ENCODE measurements at regions not wholly inside any gene's neighbourhood (a gene's known extent, or its start where the extent isn't known, plus 50 kb on each side); places are given as distances from the start of the nearest gene placed in this dataset.
"Not testable (repeated sequence)": the region's sequence is repeated elsewhere in the genome, so short reads cannot be mapped to it uniquely, and the experiment has no call there.

DNA sequence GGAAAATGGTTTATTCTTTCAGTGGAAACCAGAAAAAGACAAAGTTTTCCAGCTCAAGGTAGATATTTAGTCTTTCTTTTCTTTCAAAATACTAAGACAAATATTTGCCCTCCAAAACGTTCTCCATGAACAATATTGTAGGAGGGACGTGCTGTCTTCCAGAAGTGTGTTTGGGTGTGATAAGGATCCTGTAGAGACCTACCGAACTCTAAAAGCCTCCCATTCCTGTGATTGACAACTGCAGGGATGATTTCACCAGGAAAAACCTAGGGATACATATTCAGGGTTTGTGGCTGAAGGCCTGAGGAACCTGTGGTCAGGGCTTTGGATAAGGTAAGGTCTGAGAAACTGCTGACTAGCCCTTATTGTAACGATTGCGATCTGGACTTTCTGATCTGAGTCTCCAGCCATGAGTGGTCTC lies 167.1 kb downstream of the ZNF648 start:
- H3K36me3 ChIP-seq (ENCODE audit: control insufficient read depth, insufficient read depth, low read length), result no peaks in the 10 kb centered on the region
- TF ChIP-seq, protein P1, sequence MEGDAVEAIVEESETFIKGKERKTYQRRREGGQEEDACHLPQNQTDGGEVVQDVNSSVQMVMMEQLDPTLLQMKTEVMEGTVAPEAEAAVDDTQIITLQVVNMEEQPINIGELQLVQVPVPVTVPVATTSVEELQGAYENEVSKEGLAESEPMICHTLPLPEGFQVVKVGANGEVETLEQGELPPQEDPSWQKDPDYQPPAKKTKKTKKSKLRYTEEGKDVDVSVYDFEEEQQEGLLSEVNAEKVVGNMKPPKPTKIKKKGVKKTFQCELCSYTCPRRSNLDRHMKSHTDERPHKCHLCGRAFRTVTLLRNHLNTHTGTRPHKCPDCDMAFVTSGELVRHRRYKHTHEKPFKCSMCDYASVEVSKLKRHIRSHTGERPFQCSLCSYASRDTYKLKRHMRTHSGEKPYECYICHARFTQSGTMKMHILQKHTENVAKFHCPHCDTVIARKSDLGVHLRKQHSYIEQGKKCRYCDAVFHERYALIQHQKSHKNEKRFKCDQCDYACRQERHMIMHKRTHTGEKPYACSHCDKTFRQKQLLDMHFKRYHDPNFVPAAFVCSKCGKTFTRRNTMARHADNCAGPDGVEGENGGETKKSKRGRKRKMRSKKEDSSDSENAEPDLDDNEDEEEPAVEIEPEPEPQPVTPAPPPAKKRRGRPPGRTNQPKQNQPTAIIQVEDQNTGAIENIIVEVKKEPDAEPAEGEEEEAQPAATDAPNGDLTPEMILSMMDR (IDR thresholded peaks at IDR 0.05; ENCODE audit: insufficient read depth, low read length, poor library complexity, severe bottlenecking), result no peak
- no peak for DNase-seq (ENCODE audit: extremely low read depth, insufficient read length)
- H3K4me3 ChIP-seq (replicated peaks; ENCODE audit: low read depth, low read length), result no peak overlapping the region
- H3K27me3 ChIP-seq (replicated peaks; ENCODE audit: control insufficient read depth, insufficient read depth, low read length), result no peaks in the 10 kb centered on the region

DNA sequence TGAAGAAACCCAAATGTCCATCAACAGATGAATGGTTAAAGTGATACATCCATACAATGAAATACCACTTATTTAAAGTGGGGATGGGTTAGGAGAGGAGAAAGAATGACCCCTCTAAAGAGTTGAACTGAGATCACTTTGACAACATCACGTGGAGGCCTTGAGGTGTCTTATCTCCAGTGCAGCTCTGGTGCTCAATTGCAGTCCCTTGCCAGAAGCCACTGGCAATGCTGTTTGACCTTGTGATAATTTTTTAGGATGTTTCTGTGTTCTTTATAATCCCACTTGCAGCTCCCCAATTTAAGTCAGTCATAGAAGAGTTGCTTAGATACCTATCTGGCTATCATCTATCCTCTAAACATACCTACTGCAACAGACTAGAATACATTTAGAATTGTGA lies 167.6 kb downstream of the ZNF648 start:
- no peaks in the 10 kb centered on the region for H3K27me3 ChIP-seq (replicated peaks; ENCODE audit: control insufficient read depth, insufficient read depth, low read length)
- H3K4me3 ChIP-seq (replicated peaks; ENCODE audit: low read depth, low read length), result no peak overlapping the region
- no peaks in the 10 kb centered on the region for H3K36me3 ChIP-seq (ENCODE audit: control insufficient read depth, insufficient read depth, low read length)
- no peak for DNase-seq (ENCODE audit: extremely low read depth, insufficient read length)
- TF ChIP-seq, protein P1 (IDR thresholded peaks at IDR 0.05; ENCODE audit: insufficient read depth, low read length, poor library complexity, severe bottlenecking), result no peak

DNA sequence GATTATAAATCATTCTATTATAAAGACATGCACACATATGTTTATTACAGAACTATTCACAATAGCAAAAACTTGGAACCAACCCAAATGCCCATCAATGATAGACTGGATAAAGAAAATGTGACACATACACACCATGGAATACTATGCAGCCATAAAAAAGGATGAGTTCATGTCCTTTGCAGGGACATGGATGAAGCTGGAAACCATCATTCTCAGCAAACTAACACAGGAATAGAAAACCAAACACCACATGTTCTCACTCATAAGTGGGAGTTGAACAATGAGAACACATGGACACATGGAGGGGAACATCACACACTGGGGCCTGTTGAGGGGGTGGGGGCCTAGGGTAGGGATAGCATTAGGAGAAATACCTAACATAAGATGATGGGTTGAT lies 168.4 kb downstream of the ZNF648 start:
- not testable (repeated sequence) for DNase-seq (ENCODE audit: extremely low read depth, insufficient read length); H3K36me3 ChIP-seq (ENCODE audit: control insufficient read depth, insufficient read depth, low read length); H3K4me3 ChIP-seq (replicated peaks; ENCODE audit: low read depth, low read length); H3K27me3 ChIP-seq (replicated peaks; ENCODE audit: control insufficient read depth, insufficient read depth, low read length)

DNA sequence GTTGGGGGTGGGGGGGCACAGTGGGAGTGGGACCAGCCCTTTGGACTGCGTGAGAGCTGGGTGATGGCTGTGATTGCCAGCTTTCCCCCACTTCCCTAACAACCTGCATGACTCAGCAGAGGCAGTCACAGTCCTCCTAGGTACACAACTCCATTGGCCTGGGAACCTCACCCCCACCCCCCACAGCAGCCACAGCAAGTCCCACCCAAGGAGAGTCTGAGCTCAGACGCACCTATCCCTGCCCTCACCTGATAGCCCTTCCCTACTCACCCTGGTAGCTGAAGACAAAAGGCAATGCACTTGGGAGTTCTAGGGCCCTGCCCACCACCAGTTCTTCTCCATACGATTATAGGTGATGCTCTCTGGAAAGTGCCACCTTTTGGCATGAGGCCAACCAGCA lies 188.9 kb downstream of the ZNF648 start:
- Histone ChIP-seq H3K27me3 (replicated peaks; ENCODE audit: control insufficient read depth, insufficient read depth, low read length) (no peaks in the 10 kb centered on the region), H3K4me3 (replicated peaks; ENCODE audit: low read depth, low read length) (no peak overlapping the region), H3K36me3 (ENCODE audit: control insufficient read depth, insufficient read depth, low read length) (no peaks in the 10 kb centered on the region)
- TF ChIP-seq, protein P1 (IDR thresholded peaks at IDR 0.05; ENCODE audit: insufficient read depth, low read length, poor library complexity, severe bottlenecking), result no peak
- no peak for DNase-seq (ENCODE audit: extremely low read depth, insufficient read length)

DNA sequence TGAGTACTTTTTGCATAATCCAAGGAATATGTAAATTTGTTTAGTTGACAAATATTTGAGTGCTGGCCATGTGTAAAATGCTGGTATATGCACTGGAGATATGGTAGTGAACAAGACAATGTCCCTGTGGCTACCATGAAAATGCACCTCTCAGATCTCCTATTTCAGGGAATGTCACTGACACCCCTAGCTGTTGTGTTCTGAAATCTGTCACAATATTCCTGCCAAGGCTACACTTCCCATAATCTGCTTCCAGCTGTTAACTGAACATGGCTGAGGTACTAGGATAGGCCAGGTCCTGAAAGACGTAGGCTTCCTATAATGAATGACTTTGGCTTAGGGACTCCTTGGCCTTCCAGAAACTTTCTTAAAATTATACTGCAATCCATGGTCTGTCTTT lies 197.8 kb downstream of the ZNF648 start:
- no peak for DNase-seq (ENCODE audit: extremely low read depth, insufficient read length)
- TF ChIP-seq, protein P1 (IDR thresholded peaks at IDR 0.05; ENCODE audit: insufficient read depth, low read length, poor library complexity, severe bottlenecking), result no peak
- no peaks in the 10 kb centered on the region for H3K36me3 ChIP-seq (ENCODE audit: control insufficient read depth, insufficient read depth, low read length)
- H3K4me3 ChIP-seq (replicated peaks; ENCODE audit: low read depth, low read length), result no peak overlapping the region
- no peaks in the 10 kb centered on the region for H3K27me3 ChIP-seq (replicated peaks; ENCODE audit: control insufficient read depth, insufficient read depth, low read length)

DNA sequence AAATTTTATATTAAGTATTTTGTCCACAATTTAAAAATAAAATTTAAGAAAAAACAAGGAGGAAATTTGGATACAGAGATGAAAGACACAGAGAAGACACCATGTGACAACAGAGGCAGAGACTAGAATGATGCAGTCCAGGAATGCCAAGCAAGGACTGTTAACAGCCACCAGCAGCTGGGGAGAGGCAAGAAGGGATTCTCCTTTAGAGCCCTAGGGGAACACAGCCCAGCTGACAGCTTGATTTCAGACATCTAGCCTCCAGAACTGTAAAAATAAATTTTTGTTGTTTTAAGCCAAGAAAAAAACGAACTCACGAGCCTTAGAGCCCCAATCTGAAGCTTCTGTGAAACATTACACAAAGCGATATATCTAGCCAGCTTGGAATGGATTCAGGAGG lies 198.5 kb downstream of the ZNF648 start:
- no peak overlapping the region for H3K4me3 ChIP-seq (replicated peaks; ENCODE audit: low read depth, low read length)
- no peak for DNase-seq (ENCODE audit: extremely low read depth, insufficient read length)
- TF ChIP-seq, protein P1 (IDR thresholded peaks at IDR 0.05; ENCODE audit: insufficient read depth, low read length, poor library complexity, severe bottlenecking), result no peak
- H3K27me3 ChIP-seq (replicated peaks; ENCODE audit: control insufficient read depth, insufficient read depth, low read length), result no peaks in the 10 kb centered on the region
- H3K36me3 ChIP-seq (ENCODE audit: control insufficient read depth, insufficient read depth, low read length), result no peaks in the 10 kb centered on the region

Measured in GM06990 (cell line).